Stimulated activated CD4-positive, alpha-beta T cell treated with anti-CD3 and anti-CD28 coated beads, Interleukin-4, amount 100 ng/mL, for 1 hour (primary cell): ENCODE measurements at regions not wholly inside any gene's neighbourhood (a gene's known extent, or its start where the extent isn't known, plus 50 kb on each side); places are given as distances from the start of the nearest gene placed in this dataset.

ENCODE experiments used
- DNase-seq: peaks from one replicate; pipeline ENCODE4 v3.0.0-alpha.2; 2020

- no peak for DNase-seq
Observed at GRCh38 chr6:43946641-43947363, 176.8 kb downstream of the VEGFA start.

GRCh38 chr6:43945768-43946080 lies 175.7 kb downstream of the VEGFA start:
- DNase-seq = no peak

GRCh38 chr6:43944908-43945767 lies 175.1 kb downstream of the VEGFA start:
- DNase-seq = no peak

GRCh38 chr6:43943781-43944250 lies 173.8 kb downstream of the VEGFA start:
- no peak for DNase-seq

DNA sequence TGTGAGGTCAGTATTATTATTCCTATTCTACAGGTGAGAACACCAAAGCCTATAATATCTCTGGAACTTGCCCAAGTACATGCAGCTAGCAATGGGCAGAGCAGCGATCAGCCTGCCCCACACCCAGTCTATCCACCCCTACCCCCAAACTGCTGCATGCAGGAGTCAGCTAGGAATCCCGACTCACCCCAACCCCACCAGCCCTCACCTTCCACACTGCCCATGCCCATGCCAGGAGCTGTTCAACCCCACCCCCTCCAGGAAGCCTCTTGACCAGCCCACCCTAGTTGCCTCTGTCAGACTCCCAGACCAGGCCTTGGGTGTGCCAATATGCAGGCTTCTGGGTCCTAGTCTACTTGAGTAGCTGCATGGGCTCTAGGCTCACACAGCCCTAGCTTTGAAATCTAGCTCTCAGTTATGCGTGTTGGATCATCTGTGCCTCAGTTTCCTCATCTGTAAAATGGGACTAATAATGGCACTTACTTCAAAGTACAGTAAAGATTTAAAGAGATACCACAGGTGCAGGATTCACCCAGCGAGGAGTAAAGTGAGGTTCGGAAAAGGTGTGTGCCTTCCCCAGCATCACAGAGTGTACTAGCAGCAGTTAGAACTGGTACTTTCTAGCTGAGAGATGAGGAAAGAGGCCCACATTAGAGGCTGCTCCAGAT lies 173.2 kb downstream of the VEGFA start:
- no peak for DNase-seq

- no peak for DNase-seq
Observed at GRCh38 chr6:43942616-43943015, 172.6 kb downstream of the VEGFA start.

DNA sequence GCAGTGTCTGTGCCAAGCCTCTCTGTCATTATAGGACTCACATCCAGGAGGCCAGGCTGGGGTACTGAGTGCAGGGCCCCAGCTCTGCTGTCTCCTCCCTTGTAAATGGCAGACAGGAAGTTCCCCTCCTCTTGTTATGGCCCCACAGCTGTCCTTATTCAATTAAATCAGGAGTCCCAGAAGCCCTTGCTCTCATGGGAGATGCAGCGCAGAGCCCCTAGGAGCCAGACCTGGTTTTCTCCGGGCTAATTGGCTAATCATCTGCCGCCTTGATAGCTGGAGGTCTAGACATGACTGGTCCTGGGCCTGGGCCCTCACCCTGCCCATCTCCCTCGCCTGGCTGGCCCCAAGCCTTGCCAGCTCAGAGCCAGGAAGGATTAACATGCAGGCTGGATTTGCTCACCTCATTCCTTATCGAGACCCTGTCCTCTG lies 172.0 kb downstream of the VEGFA start:
- DNase-seq = no peak

- no peak for DNase-seq
Observed at GRCh38 chr6:43941174-43941573, 171.2 kb downstream of the VEGFA start.

GRCh38 chr6:43940393-43941087 lies 170.5 kb downstream of the VEGFA start:
- no peak for DNase-seq

GRCh38 chr6:43940071-43940392 lies 170.0 kb downstream of the VEGFA start:
- no peak for DNase-seq

GRCh38 chr6:43939281-43940070 lies 169.5 kb downstream of the VEGFA start:
- no peak for DNase-seq

- DNase-seq = no peak
Observed at GRCh38 chr6:43938178-43939105, 168.4 kb downstream of the VEGFA start.

GRCh38 chr6:43937236-43938177 lies 167.5 kb downstream of the VEGFA start:
- no peak for DNase-seq

DNA sequence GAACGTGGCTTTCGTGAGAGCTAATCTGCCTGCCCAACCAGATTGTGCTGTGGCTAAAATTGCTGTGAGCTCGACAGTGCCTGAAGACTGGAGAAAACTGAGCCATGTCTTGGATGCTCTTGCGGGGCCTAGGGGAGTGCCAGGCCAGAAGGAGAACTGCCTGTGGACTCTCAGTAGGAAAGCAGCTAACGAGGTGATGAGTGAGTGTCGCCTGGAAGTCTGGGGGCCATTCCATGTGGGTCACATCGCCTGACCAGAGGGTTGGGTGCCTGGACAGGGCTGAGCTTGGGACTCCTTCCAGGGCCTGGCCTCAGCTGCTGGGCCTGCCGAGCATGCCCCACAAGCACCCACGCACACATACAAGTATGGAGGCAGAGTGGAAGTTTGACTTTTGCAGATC lies 166.5 kb downstream of the VEGFA start:
- no peak for DNase-seq

GRCh38 chr6:43935921-43936439 lies 166.0 kb downstream of the VEGFA start:
- DNase-seq = no peak

GRCh38 chr6:43934803-43935602 lies 165.0 kb downstream of the VEGFA start:
- DNase-seq = no peak

DNA sequence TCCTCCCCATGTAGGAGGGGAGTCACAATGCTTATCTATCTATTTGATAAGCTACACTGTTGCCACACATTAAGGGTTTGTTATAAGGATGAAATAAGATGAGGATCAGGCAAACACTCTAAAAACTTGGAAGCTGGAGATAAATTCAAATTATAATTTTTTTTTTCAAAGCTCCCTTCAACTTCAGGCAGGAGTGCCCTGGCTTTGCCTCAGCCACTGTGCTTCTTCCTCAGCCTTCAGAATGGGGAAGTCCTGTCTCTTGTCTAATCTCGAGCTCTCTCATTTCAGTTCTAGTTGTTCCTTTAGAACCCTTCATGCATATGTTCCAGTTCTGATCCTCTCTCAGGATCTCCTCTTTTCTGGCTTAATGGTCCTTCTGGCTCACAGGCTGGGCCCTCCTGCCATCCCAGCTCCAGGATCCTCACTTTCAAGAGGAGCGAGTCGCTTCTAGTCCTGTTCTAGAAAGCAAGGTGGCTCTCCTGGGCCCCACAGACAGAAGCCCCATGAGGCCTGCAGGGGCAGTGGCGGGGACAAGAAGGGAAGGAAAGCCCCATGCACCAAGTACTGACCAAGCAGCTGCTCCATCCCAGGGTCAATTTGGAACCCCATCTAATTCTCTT lies 164.3 kb downstream of the VEGFA start:
- no peak for DNase-seq

- no peak for DNase-seq
Observed at GRCh38 chr6:43933148-43933885, 163.3 kb downstream of the VEGFA start.
